Fibroblast of mammary gland (primary cell): ENCODE measurements at regions not wholly inside any gene's neighbourhood (a gene's known extent, or its start where the extent isn't known, plus 50 kb on each side); places are given as distances from the start of the nearest gene placed in this dataset.

Source experiments
- DNase-seq: peaks from one replicate; pipeline ENCODE4 v3.0.0-alpha.2; 2010; ENCODE audit warnings: low read depth
- H3K4me3 ChIP-seq: 2 replicates; pipeline ENCODE4 v1.5.1; 2011; ENCODE audit warnings: low read depth, mild to moderate bottlenecking, low read length, moderate library complexity; ENCODE audit not compliant: control insufficient read depth
- TF ChIP-seq, protein P1 (sequence below): conservative IDR thresholded peaks from 2 replicates; pipeline ENCODE4 v1.5.1; 2011; ENCODE audit warnings: low read depth, low read length, inconsistent platforms; ENCODE audit not compliant: control insufficient read depth, insufficient read depth

DNA sequence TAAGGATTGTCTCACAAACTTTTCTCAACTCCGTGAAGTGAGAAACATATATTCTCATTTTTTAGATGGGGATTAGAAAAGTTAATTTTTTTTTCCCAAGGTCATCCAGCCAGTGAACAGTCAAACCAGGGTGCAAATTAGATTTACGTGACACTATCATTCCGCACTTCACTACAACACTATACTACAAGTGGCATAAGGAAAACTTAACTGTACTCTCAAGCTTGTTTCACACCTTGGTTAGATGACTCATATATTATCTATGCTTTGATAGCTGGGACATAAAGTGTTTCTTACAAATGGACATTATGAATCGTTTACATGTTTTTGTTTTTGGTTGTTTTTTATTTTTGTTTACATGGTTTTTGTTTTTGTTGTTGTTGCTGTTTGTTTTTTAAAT, 525.7 kb downstream of the PPARGC1A start:
- H3K4me3 ChIP-seq = no peak overlapping the region
- TF ChIP-seq, protein P1, sequence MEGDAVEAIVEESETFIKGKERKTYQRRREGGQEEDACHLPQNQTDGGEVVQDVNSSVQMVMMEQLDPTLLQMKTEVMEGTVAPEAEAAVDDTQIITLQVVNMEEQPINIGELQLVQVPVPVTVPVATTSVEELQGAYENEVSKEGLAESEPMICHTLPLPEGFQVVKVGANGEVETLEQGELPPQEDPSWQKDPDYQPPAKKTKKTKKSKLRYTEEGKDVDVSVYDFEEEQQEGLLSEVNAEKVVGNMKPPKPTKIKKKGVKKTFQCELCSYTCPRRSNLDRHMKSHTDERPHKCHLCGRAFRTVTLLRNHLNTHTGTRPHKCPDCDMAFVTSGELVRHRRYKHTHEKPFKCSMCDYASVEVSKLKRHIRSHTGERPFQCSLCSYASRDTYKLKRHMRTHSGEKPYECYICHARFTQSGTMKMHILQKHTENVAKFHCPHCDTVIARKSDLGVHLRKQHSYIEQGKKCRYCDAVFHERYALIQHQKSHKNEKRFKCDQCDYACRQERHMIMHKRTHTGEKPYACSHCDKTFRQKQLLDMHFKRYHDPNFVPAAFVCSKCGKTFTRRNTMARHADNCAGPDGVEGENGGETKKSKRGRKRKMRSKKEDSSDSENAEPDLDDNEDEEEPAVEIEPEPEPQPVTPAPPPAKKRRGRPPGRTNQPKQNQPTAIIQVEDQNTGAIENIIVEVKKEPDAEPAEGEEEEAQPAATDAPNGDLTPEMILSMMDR = no peak
- DNase-seq = no peak

DNA sequence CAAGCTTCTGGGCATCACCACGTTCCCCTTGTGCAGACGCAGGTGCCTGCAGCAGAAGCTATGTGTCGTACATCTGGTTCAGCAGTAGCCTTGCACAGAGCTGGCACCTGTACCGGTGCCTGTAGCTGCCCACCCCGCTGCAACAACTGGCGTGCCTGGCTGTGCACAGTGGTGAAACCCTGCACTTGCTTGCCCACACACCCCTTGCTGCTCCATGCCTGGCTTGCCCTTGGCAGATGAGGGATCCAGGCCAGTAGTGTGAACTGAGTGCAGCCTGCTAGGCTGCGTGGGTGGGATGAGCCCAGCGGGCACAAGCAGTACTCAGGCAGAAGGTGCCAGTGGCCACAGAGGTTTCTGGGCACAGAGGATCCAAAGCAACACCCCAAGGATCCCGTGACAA, 528.4 kb downstream of the PPARGC1A start:
- TF ChIP-seq, protein P1 = no peak
- DNase-seq = no peak
- no peak overlapping the region for H3K4me3 ChIP-seq

DNA sequence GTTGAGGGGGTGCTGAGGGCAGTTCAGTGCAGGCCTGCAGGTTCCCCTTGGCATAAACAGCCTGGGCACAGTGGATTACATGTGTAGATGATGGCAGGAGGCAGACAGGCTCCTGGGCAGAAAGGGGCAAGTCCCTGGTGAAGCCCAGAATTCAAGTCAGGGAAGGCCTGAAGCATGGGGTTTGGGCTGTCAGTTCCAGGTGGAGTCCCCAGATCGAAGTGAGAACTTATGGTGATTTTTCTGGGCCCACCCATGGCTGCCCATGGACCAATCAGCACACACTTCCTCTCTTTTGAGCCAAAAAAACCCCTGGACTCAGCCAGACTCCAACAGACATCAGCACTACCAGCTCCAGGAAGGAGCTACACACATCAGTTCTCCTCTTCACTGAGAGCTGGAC, 529.1 kb downstream of the PPARGC1A start:
- no peak overlapping the region for H3K4me3 ChIP-seq
- DNase-seq = no peak
- TF ChIP-seq, protein P1 = no peak

DNA sequence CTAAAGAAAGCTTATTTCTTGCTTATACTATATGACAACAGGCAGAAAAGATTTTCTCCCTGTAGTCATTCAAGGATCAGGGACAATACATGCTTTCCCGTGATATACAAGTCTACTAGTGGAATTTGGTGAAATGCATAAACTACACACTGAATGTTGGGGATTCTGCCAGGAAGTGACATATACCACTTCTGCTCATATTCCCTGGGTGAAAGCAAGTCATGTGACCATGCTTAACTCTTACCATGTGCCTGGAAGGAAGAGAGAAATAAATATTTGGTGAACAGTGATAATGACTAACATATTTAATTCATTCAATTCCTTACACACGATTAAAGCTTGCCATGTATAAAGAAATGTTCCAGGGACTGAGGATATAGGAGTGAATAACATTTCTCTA, 534.6 kb downstream of the PPARGC1A start:
- H3K4me3 ChIP-seq = no peak overlapping the region
- DNase-seq = no peak
- TF ChIP-seq, protein P1 = no peak

DNA sequence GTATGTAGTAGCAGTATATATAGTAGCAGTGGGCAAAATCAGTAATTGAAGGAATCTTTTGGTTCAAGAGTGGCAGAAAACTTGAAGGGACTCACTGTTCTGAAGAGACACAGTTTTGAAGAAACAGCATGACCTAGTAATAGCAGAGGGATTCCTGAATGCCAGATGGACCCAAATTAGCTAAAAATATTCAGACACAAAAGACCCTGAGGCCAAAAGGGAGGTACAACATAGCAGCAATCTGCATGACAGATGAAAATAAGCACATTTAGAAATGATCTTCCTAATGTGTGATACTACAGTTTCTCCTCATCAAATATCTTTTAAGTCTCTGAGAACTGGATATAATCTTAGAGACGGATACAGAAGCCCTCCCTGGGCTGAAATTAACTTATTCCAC, 536.6 kb downstream of the PPARGC1A start:
- TF ChIP-seq, protein P1 = no peak
- no peak for DNase-seq
- no peak overlapping the region for H3K4me3 ChIP-seq

DNA sequence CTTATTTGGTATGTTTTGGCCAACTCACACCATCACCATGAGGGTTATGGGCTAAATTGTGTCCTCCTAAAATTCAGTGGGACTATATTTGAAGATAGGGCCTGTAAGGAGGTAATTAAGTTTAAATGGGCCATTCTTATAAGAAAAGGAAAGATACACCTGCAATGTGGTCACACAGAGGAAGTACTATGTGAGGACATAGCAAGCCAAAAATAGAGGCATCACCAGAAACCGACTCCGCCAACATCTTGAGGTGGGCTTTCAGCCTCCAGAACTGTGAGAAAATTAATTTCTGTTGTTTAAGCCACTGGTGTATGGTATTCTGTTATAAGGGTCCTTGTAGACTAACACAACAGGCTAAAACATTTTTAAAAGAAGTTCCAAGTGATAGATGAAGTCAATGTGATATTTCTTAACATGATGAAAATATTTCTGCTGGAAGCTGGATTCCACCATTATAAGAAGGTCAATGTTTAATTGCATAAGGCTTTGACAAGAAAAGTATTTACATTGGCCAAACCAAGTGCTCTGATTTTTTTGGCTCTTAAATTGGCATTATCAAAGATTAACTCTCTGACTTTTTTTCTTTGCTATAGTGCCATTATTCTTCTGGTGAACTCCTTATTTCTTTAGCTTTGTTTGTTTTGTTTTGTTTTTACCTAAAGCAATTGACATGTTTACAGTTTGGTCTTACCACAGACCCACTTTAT, 540.9 kb downstream of the PPARGC1A start:
- TF ChIP-seq, protein P1 = no peak
- no peak for DNase-seq
- no peak overlapping the region for H3K4me3 ChIP-seq

DNA sequence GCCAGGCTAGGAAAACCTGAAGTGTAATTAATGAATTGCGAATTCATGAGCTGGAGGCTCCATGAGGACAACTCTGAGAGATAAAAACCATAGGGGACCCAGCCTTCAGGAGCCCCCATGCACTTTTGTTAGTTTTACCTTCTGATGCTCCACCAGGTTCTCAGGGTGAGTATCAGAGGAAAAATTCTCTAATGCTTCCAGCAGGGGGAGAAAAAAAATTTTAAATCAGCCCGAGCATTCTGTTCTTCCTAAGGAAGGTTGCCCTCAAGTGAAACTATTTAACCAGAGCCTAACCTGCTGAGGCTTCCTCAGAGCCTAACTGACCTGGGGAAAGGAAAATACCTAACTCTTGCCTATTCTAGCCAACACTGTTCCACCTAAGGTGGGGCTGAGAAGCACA, 552.6 kb downstream of the PPARGC1A start:
- no peak for DNase-seq
- no peak overlapping the region for H3K4me3 ChIP-seq
- TF ChIP-seq, protein P1 = no peak
